ENCODE measurements at regions not wholly inside any gene's neighbourhood (a gene's known extent, or its start where the extent isn't known, plus 50 kb on each side); places are given as distances from the start of the nearest gene placed in this dataset.
A peak's percentile ranks its signal among the peaks of the same experiment; 100 is the strongest.
"Not testable (repeated sequence)": the region's sequence is repeated elsewhere in the genome, so short reads cannot be mapped to it uniquely, and the experiment has no call there.

DNA sequence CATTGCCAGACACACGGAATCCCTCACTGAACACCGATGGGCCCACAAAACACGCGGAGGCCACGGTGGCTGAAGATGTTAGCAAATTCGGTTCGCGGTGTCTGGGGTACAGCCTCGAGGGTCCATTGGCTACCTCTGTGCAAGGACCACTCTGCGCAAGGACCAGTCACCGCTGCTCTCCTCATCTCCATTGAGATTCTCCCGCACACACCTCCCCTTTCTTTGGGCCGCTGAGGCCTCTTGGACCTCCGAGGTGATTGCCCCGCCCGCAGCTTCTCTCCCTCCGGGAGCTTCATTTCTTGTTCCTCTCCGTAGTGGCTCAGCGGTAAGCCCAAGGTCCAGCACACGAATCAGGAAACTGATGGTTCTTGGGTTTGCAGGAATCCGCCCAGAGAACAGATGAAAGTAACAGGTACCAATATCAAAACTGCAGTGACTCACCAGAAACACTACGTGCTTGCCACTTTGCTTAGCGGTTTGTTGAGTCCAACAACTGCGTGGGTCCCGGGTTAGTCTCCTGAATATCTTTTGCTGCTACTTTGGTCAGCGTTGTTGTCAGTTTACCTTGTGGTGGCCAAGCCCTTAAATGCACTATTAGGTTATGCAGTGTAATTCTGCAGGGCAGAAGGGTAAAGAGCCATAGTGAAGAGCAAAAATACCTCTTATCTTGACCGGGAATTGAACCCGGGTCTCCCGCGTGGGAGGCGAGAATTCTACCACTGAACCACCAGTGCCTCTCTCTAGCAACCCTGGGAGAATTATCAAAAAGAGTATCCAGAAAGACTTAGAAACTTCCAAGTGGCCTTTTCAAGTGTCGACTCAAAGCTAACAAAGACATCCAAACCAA is 126.8 kb downstream of the PPIAL4A start:
- H3K9me2 ChIP-seq (ENCODE audit: insufficient read depth); H2AFZ ChIP-seq; H3F3A ChIP-seq (ENCODE audit: insufficient read depth); H3K27me3 ChIP-seq (replicated peaks; ENCODE audit: insufficient read depth); H3K27ac ChIP-seq; H3K79me2 ChIP-seq (ENCODE audit: insufficient read depth); H3K36me3 ChIP-seq (ENCODE audit: low read depth); H3K9me3 ChIP-seq (ENCODE audit: low read depth); in situ Hi-C loops (cut with MboI); H3K4me1 ChIP-seq (ENCODE audit: insufficient read depth); H4K20me1 ChIP-seq (ENCODE audit: insufficient read depth); H3K4me3 ChIP-seq; H3K9ac ChIP-seq; H3K4me2 ChIP-seq (ENCODE audit: unreplicated experiment): not testable (repeated sequence)
- DNase-seq = peak; percentile 66
- 5 to 14% methylated on average over 13 to 19 of the region's 32 CpGs for WGBS, 2 experiments (ENCODE audit: low coverage in 1 of 2, low lambda C conversion rate in 2 of 2, missing lambda C conversion rate in 2 of 2)

DNA sequence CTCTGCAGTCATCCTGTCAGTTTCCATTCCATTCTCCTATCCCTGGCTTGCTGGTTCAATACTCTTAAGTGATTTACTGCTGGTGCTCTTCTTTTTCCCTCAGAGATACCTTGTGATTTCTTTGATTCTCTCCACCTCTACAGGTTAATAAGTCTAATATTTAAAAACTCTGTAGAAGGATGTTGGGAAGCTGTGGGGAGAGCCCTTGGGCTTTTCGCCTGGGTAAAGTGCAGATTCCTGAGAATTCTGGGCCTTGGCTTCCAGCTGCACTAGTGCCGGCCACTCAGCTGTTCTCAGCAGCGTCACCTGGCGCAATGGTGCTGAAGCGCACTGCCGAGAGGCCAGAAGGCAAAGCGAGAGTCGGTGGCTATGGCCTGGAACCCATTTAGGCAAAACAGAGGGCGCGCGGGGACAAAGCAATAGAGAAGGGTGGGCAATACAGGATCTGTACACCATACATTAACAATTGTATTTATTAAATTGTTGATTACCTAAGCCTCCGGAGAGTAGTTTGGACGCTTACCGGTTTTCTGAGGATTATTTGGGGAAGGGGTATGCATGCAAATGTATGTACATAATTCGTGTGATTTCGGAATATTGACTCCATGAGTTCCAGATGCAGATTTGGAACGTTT is 130.3 kb downstream of the PPIAL4A start:
- H3K36me3 ChIP-seq (ENCODE audit: low read depth); H3K9me3 ChIP-seq (ENCODE audit: low read depth); H3K27me3 ChIP-seq (replicated peaks; ENCODE audit: insufficient read depth); in situ Hi-C loops (cut with MboI); H4K20me1 ChIP-seq (ENCODE audit: insufficient read depth); H3K4me1 ChIP-seq (ENCODE audit: insufficient read depth); H3K9ac ChIP-seq; H3F3A ChIP-seq (ENCODE audit: insufficient read depth); H3K79me2 ChIP-seq (ENCODE audit: insufficient read depth); H3K27ac ChIP-seq; H2AFZ ChIP-seq; H3K4me2 ChIP-seq (ENCODE audit: unreplicated experiment); DNase-seq; H3K9me2 ChIP-seq (ENCODE audit: insufficient read depth); H3K4me3 ChIP-seq: not testable (repeated sequence)
- 3 to 20% methylated on average over 5 to 12 of the region's 17 CpGs for WGBS, 2 experiments (ENCODE audit: low coverage in 1 of 2, low lambda C conversion rate in 2 of 2, missing lambda C conversion rate in 2 of 2)

DNA sequence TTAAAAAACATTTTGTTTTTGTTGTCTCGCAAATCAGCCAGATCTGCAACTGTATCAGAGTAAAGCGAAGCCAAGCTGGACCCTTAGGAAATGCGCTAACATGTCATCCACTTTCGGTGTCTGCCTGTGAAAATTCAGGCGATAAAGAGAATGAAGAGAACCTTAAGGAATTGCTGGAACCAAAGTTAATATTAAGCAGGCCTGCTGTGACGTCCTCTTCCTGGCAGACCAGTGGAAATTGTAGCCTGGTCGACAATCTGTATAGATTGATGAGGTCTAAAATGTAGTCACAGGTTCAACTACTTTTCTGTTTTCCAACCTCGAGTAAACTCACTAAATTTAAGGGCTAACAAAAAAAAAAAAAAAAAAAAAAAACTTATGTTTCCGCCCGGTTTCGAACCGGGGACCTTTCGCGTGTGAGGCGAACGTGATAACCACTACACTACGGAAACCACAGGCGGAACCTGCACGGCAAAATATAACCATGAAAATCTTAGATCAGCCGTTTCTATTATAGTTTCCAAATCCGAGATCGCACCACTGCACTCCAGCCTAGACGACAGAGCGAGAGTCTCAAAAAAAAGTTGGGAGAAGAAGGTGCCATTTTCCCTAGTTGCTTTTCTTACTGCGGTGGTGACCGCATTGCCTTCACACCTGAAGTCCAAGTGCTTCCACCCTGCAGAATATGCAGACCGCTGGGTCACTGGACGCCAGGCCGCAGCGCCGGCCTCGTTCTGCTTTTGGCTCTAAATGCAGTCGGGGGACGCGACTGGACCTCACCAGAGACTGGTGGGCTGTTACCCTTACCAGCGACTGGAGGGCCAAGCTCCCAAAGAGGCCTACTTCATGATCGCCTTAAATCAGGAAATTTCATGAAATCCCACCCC is 131.0 kb downstream of the PPIAL4A start:
- H2AFZ ChIP-seq = peak overlapping the region; percentile 73; the same call in 1 of the 2 replicates
- H3K36me3 ChIP-seq (ENCODE audit: low read depth); H4K20me1 ChIP-seq (ENCODE audit: insufficient read depth); H3K27ac ChIP-seq; H3K4me1 ChIP-seq (ENCODE audit: insufficient read depth); in situ Hi-C loops (cut with MboI); H3K27me3 ChIP-seq (replicated peaks; ENCODE audit: insufficient read depth); H3K9me2 ChIP-seq (ENCODE audit: insufficient read depth); H3K9ac ChIP-seq; H3K9me3 ChIP-seq (ENCODE audit: low read depth); H3K79me2 ChIP-seq (ENCODE audit: insufficient read depth); H3F3A ChIP-seq (ENCODE audit: insufficient read depth): not testable (repeated sequence)
- peak overlapping the region; percentile 69 for H3K4me3 ChIP-seq
- peak; percentile 58 for DNase-seq
- 4 to 5% methylated on average over 27 to 29 of the region's 37 CpGs for WGBS, 2 experiments (ENCODE audit: low coverage in 1 of 2, low lambda C conversion rate in 2 of 2, missing lambda C conversion rate in 2 of 2)
- H3K4me2 ChIP-seq (ENCODE audit: unreplicated experiment) = peak overlapping the region; percentile 28

DNA sequence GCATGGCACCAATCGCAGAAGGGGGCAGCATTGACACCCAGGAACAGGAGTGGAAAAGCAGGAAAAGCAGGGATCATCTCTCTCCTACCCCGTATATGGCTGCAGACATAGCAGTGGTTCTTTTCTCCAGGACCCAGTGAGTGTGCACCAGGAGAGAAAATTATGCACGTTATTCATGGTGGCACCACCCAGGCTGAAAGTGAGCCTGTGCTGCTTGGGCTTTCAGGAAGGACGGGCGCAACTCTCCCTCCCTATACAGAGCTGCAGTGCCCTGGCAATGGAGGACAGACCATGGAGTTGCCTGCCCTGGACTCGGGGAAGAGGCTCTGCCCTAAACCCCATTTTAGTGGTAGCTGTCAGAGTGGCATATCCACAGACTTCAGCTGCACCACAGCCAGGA is 132.1 kb downstream of the PPIAL4A start:
- H2AFZ ChIP-seq; H3F3A ChIP-seq (ENCODE audit: insufficient read depth); H3K9me2 ChIP-seq (ENCODE audit: insufficient read depth); H3K79me2 ChIP-seq (ENCODE audit: insufficient read depth); H3K36me3 ChIP-seq (ENCODE audit: low read depth); H3K27me3 ChIP-seq (replicated peaks; ENCODE audit: insufficient read depth); H3K4me2 ChIP-seq (ENCODE audit: unreplicated experiment); H3K4me1 ChIP-seq (ENCODE audit: insufficient read depth); H3K9ac ChIP-seq; DNase-seq; in situ Hi-C loops (cut with MboI); H4K20me1 ChIP-seq (ENCODE audit: insufficient read depth); H3K27ac ChIP-seq; H3K9me3 ChIP-seq (ENCODE audit: low read depth); H3K4me3 ChIP-seq: not testable (repeated sequence)
- WGBS, 2 experiments (ENCODE audit: low coverage in 1 of 2, low lambda C conversion rate in 2 of 2, missing lambda C conversion rate in 2 of 2) = 24 to 34% methylated on average over 4 to 5 of the region's 6 CpGs

DNA sequence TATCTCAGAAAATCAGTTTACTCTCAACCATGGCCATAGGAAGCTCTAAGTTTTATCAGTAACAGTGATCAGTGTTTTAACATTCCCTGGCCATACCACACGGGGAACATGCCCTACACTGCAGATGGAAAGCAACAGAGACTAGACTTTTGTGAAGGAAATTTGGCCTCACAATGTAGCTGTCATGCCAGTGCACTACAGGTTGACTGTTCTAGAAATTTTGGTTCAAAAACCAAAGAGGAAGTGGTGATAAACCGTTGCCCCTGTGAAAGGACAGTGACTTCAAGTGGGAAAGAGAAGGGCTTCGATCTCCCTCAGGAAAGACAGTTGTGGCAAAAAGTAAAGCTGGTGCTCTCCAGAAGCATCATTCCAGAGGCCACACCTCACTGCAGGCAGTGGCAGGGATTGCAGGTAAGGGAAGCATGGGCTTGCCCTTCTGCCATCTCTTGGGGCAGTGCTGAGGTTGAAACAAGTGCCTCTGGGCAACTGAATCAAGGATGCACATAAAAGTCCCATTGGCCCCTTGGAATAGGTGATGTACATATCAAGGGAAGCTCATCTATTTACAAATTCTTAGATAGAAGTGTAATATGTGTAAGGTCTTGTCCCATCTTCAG is 143.4 kb downstream of the PPIAL4A start:
- H3K9me2 ChIP-seq (ENCODE audit: insufficient read depth); H2AFZ ChIP-seq; H3K9ac ChIP-seq; H4K20me1 ChIP-seq (ENCODE audit: insufficient read depth); DNase-seq; H3K79me2 ChIP-seq (ENCODE audit: insufficient read depth); H3K9me3 ChIP-seq (ENCODE audit: low read depth); H3F3A ChIP-seq (ENCODE audit: insufficient read depth); H3K4me1 ChIP-seq (ENCODE audit: insufficient read depth); in situ Hi-C loops (cut with MboI); H3K4me3 ChIP-seq; H3K27ac ChIP-seq; H3K36me3 ChIP-seq (ENCODE audit: low read depth); H3K27me3 ChIP-seq (replicated peaks; ENCODE audit: insufficient read depth); H3K4me2 ChIP-seq (ENCODE audit: unreplicated experiment): not testable (repeated sequence)
- WGBS, 2 experiments (ENCODE audit: low coverage in 1 of 2, low lambda C conversion rate in 2 of 2, missing lambda C conversion rate in 2 of 2) = 14 to 24% methylated on average over 3 of the region's 3 CpGs

DNA sequence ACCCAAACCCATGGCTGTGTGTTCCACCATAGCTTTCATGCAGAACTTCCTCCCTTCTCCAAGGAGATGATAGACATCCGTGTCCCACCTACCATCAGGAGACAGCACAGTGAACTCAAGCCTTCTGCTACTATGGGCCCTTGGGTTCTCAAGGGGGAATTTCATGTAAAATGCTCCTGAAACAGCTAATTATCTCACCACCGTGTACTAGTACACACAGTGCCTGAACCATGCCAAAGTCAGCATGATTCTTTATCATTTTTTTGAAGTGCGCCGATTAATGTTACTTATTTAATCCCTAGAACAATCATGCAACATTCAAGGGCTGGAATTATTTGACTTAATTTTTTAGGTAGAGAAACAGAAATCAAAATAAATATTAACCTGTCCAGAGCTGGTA is 147.2 kb downstream of the PPIAL4A start:
- H4K20me1 ChIP-seq (ENCODE audit: insufficient read depth); H3K4me3 ChIP-seq; H3K4me1 ChIP-seq (ENCODE audit: insufficient read depth); H3K9me3 ChIP-seq (ENCODE audit: low read depth); DNase-seq; H3K36me3 ChIP-seq (ENCODE audit: low read depth); H3K79me2 ChIP-seq (ENCODE audit: insufficient read depth); H3K4me2 ChIP-seq (ENCODE audit: unreplicated experiment); H3K27me3 ChIP-seq (replicated peaks; ENCODE audit: insufficient read depth); H2AFZ ChIP-seq; H3K9me2 ChIP-seq (ENCODE audit: insufficient read depth); H3K27ac ChIP-seq; H3K9ac ChIP-seq; H3F3A ChIP-seq (ENCODE audit: insufficient read depth); in situ Hi-C loops (cut with MboI): not testable (repeated sequence)
- WGBS, 2 experiments (ENCODE audit: low coverage in 1 of 2, low lambda C conversion rate in 2 of 2, missing lambda C conversion rate in 2 of 2) = no CpG with 5 or more reads among the region's 4 CpGs

DNA sequence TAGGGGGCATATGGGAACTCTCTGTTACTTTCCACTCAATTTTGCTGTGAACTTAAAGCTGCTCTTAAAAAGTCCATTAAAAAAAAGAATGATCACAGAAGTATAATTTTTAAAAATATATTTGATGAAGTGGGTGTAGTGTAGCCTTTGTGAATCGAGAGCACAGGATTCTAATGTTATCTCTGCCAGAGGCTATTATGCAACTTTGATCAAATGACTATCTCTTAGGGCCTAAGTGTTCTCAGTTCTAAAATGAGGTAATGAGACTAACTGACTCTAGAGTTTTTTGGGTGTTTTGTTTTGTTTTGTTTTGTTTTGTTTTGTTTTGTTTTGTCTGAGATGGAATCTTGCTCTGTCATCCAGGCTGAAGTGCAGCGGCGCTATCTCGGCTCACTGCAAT is 143.2 kb downstream of the FAM72B start:
- H3K9me2 ChIP-seq (ENCODE audit: insufficient read depth); H3K27ac ChIP-seq; H3F3A ChIP-seq (ENCODE audit: insufficient read depth); H3K9me3 ChIP-seq (ENCODE audit: low read depth); H2AFZ ChIP-seq; H3K4me1 ChIP-seq (ENCODE audit: insufficient read depth); H3K4me2 ChIP-seq (ENCODE audit: unreplicated experiment); DNase-seq; H3K36me3 ChIP-seq (ENCODE audit: low read depth); H3K9ac ChIP-seq; H3K27me3 ChIP-seq (replicated peaks; ENCODE audit: insufficient read depth); H3K79me2 ChIP-seq (ENCODE audit: insufficient read depth); H4K20me1 ChIP-seq (ENCODE audit: insufficient read depth); in situ Hi-C loops (cut with MboI); H3K4me3 ChIP-seq: not testable (repeated sequence)
- no CpG with 5 or more reads among the region's 4 CpGs for WGBS, 2 experiments (ENCODE audit: low coverage in 1 of 2, low lambda C conversion rate in 2 of 2, missing lambda C conversion rate in 2 of 2)
